T-helper 17 cell (primary cell): ENCODE measurements at regions not wholly inside any gene's neighbourhood (a gene's known extent, or its start where the extent isn't known, plus 50 kb on each side); places are given as distances from the start of the nearest gene placed in this dataset.

Source experiments
- ATAC-seq: fragments of 150-1000 bp; cut with Tn5 transposase; 2 replicates; pipeline ENCODE4 v1.10.0; 2021; ENCODE audit warnings: mild to moderate bottlenecking, moderate library complexity
- DNase-seq, 3 donors: peaks; one replicate each; pipeline versions ENCODE4 v3.0.0 to v3.0.0-alpha.2; 2020 to 2021
- H3K9me3 ChIP-seq: one replicate; pipeline ENCODE4 v1.7.0; 2013; ENCODE audit warnings: low read length, mild to moderate bottlenecking; ENCODE audit not compliant: control insufficient read depth, poor library complexity, severe bottlenecking
- H3K27ac Mint-ChIP-seq: one replicate; pipeline ENCODE4 v1.8.0; 2022; ENCODE audit warnings: mild to moderate bottlenecking, moderate library complexity, mixed read lengths
- H3K27me3 Mint-ChIP-seq: one replicate; pipeline ENCODE4 v1.8.0; 2022; ENCODE audit warnings: mixed read lengths
- H3K36me3 Mint-ChIP-seq: one replicate; pipeline ENCODE4 v1.8.0; 2022; ENCODE audit warnings: low read depth, mixed read lengths
- H3K4me1 Mint-ChIP-seq: one replicate; pipeline ENCODE4 v1.8.0; 2022; ENCODE audit warnings: mild to moderate bottlenecking, mixed read lengths
- H3K4me3 Mint-ChIP-seq: one replicate; pipeline ENCODE4 v1.8.0; 2022; ENCODE audit warnings: mild to moderate bottlenecking, moderate library complexity, mixed read lengths

DNA sequence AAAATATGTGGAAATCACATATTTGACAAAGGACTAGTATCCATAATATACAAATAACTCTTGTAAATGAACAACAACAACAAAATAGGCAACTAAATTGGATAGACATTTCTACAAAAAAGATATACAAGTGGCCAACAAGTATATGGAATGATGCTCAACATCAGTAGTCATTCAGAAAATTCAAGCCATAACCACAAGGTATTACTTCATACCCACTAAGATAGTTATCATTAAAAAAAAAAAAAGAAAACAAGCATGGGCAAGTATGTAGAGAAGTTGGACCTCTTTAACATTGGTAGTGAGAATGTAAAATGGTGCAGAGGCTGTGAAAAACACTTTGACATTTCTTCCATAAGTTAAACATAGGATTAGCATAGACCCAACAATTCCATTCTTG lies 80.8 kb downstream of the CYP26A1 start:
- no peaks in the 10 kb centered on the region for H3K9me3 ChIP-seq
- Mint-ChIP-seq H3K36me3 (peaks cover 2% of the 10 kb centered on the region), H3K27me3 (peaks cover 4% of the 10 kb centered on the region), H3K4me3 (no peak overlapping the region), H3K4me1 (peaks cover 18% of the 10 kb centered on the region), H3K27ac (no peak overlapping the region)
- ATAC-seq (no peak), DNase-seq (no peak)

DNA sequence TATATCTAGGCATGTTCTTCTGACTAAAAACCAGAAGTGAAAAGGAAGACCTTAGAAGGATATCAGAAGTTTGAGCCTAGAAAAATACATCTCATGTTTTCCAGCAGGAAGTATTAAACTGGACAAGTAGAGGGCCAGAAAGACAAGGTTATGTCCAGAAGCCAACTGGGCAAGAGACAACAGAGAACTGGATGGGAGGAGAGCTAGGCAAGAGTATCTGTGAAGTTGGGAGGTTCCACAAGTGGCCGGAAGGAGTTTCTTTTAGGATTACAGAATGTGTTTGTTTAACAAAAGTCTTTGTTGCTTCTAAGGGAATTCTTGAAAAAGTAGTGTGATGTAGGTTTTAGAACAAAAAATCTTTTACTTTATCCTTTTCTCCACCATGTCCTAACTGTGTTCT lies 86.4 kb downstream of the CYP26A1 start:
- ATAC-seq (no peak), DNase-seq (no peak)
- peaks cover 2% of the 10 kb centered on the region for H3K4me1 Mint-ChIP-seq
- H3K27ac Mint-ChIP-seq = no peak overlapping the region
- H3K4me3 Mint-ChIP-seq = no peak overlapping the region
- no peaks in the 10 kb centered on the region for H3K9me3 ChIP-seq
- H3K36me3 Mint-ChIP-seq = no peaks in the 10 kb centered on the region
- H3K27me3 Mint-ChIP-seq = peaks cover 5% of the 10 kb centered on the region

DNA sequence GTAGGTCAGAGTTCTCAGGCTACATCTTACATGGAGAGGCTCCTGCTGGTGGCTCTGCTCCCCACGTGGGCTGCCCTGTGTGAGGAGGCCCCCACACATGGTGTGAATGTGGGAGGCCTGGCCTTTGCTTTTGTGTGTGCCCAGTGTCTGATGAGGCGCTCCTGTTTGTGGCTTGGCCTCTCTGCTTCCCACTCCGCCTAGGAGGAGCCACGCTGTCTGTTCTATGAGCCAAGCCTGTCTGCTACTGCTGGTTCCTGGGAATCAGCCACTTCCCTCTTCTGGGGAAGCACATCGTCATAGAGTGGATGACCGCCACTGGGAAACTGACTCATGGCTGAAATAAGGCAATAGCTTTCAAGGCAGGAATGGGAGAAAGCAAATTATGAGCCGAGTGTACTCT lies 87.1 kb downstream of the CYP26A1 start:
- peaks cover 2% of the 10 kb centered on the region for H3K4me1 Mint-ChIP-seq
- no peak overlapping the region for H3K4me3 Mint-ChIP-seq
- no peak for DNase-seq
- peaks cover 5% of the 10 kb centered on the region for H3K27me3 Mint-ChIP-seq
- ATAC-seq = no peak
- no peak overlapping the region for H3K27ac Mint-ChIP-seq
- H3K9me3 ChIP-seq = no peaks in the 10 kb centered on the region
- no peaks in the 10 kb centered on the region for H3K36me3 Mint-ChIP-seq

DNA sequence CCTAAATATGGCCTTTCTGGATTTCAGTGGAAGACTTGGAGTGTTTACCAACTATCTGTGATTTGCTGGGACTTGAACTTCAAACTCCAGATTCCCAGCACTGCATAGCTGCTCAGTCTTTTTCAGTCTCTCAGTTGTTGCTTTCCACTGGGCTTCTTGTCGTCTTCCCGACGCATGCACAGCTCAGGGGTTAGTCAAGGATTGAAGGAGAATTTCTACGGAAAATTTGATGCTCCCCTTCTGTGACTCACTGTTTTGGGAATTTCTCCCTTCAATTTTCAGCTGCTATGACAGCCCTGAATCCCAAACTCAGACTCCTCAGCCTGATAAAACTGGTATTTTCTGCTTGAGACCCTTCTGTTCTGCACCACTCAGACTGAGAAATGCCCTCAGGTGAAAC lies 91.7 kb downstream of the CYP26A1 start:
- no peak overlapping the region for H3K4me3 Mint-ChIP-seq
- no peak overlapping the region for H3K27ac Mint-ChIP-seq
- no peaks in the 10 kb centered on the region for H3K9me3 ChIP-seq
- no peak for DNase-seq
- H3K36me3 Mint-ChIP-seq = peaks cover 2% of the 10 kb centered on the region
- H3K4me1 Mint-ChIP-seq = peaks cover 2% of the 10 kb centered on the region
- H3K27me3 Mint-ChIP-seq = peaks cover 9% of the 10 kb centered on the region
- ATAC-seq = no peak

DNA sequence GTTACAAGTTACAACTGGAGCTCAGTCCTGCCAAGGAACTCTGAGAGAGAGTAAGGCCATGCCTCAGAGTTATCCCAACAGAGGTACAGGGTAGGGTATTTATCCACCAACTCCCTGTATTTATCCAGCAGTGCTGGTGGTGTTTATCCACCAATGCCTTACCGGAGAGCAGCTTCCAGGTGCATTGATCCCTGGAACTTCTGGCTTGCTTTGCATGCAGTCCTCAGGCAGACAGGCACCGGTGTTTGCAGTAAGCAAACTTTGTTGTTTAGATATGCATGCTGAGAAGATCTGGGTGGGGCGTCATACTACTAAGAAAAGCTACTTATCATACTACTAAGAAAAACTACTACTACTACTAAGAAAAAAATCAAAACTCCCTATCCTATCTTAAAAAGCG lies 92.4 kb downstream of the CYP26A1 start:
- no peaks in the 10 kb centered on the region for H3K9me3 ChIP-seq
- Mint-ChIP-seq H3K36me3 (peaks cover 4% of the 10 kb centered on the region), H3K4me1 (peaks cover 2% of the 10 kb centered on the region), H3K27ac (no peak overlapping the region), H3K27me3 (peaks cover 9% of the 10 kb centered on the region), H3K4me3 (no peak overlapping the region)
- ATAC-seq (no peak), DNase-seq (no peak)

DNA sequence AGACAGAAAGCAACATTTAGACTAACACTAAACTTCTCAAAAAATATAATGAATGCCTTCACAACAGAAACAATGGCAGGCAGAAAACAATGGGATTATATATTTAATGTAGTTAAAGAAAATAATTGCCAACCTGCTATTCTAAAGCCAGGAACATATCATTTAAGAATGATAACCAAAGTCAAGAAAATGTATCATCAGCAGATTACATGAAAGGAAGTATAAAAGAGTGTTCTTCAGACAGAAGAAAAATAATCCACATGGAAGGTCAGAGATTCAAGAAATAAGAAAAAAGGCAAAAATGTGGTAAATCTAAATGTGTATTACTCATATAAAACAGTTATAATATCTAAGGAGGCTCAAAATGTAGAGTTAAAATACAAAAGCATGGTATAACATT lies 98.1 kb downstream of the CYP26A1 start:
- H3K9me3 ChIP-seq = no peaks in the 10 kb centered on the region
- H3K27ac Mint-ChIP-seq = no peak overlapping the region
- peaks cover 4% of the 10 kb centered on the region for H3K36me3 Mint-ChIP-seq
- ATAC-seq (no peak), DNase-seq (no peak)
- H3K27me3 Mint-ChIP-seq = peaks cover 17% of the 10 kb centered on the region
- H3K4me1 Mint-ChIP-seq = no peaks in the 10 kb centered on the region
- H3K4me3 Mint-ChIP-seq = no peak overlapping the region

DNA sequence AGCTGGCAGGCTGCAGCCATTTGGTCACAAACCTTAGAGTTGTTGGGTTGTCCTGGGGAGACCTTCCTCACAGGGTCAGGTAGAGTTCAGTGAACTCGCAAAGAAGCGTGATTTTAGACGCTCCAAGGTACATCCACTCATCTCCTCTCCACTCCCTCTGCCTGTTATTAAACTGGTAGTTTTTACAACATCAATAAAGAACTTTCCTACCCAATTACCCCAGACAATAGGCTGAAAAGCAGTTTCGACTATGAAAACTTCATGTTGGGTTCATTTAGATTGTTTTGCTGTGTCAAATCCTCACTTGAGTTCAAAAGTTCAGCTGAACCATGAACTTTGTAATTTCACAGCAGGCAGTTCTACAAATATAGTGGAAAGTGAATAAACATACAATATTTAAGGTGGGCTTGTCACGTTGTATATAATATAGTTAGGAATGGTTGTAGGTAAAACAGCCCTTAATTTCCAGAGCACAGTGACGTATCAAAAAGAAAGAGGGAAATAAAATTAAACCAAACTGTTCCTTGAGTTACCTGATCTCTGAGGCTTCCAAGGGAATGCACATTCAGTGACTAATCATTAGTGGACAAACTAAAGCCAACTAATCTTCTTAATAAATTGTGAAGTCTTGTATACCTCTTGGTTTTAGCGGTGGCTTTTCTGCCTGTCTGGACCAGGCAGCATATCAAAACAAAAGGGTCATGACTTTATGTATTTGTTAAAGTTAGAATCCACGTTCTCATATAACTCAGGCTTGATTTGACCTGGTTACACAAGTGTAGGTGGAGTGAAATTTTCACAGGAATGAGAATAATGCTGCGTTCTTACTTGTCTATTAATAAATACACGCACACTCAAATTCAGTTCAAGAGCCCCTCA lies 100.5 kb downstream of the CYP26A1 start:
- DNase-seq = no peak
- peaks cover 2% of the 10 kb centered on the region for H3K36me3 Mint-ChIP-seq
- peaks cover 5% of the 10 kb centered on the region for H3K4me1 Mint-ChIP-seq

DNA sequence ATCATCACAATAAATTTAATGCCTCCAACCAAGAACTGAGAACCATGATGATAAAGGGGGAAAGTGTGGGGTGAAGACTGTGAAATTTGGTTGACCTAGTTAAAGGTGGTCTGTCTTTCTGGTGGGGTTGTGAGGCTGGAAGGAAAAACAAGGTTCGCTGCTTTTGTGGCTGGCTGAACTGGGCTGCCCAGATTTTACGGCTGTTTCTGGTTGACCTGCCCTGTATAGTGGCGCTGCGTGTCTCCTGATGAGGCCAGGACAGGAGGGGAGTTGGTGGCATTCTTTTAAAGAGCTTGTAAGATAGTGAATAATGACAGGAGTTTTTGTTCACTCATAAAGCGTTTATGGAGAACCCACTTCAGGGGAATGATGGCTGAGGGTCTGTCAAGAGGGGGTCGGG lies 101.8 kb downstream of the CYP26A1 start:
- ATAC-seq (no peak), DNase-seq (no peak)
- H3K27me3 Mint-ChIP-seq = peaks cover 17% of the 10 kb centered on the region
- no peaks in the 10 kb centered on the region for H3K9me3 ChIP-seq
- no peak overlapping the region for H3K4me3 Mint-ChIP-seq
- H3K4me1 Mint-ChIP-seq = peaks cover 5% of the 10 kb centered on the region
- H3K27ac Mint-ChIP-seq = no peak overlapping the region
- no peaks in the 10 kb centered on the region for H3K36me3 Mint-ChIP-seq

More for the DNA sequence above, 100.5 kb downstream of the CYP26A1 start:
- no peak overlapping the region for H3K4me3 Mint-ChIP-seq
- H3K27ac Mint-ChIP-seq = no peak overlapping the region
- no peaks in the 10 kb centered on the region for H3K9me3 ChIP-seq
- ATAC-seq = no peak
- peaks cover 17% of the 10 kb centered on the region for H3K27me3 Mint-ChIP-seq

DNA sequence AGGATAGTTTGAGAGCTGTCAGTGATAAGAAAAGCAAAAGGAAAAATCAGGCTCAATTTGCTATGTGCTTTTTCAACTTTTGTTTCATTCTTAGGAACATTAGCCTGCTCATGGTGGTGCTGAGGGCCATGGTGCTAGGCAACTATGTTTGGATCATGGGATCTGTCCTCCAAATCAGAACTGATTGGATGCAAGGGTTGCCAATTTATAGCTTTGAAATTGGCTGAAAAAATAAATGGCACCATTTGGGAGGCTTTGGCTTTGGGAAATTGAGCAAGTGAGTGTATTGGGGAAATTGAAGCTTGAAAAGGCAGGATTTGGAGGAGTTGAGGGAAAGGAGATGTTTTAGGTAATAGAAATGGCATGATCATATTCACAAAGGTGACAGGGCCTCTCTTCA lies 103.8 kb downstream of the CYP26A1 start:
- ATAC-seq (no peak), DNase-seq (no peak)
- Mint-ChIP-seq H3K36me3 (no peaks in the 10 kb centered on the region), H3K4me3 (no peak overlapping the region), H3K4me1 (peaks cover 5% of the 10 kb centered on the region), H3K27ac (no peak overlapping the region), H3K27me3 (peaks cover 17% of the 10 kb centered on the region)
- no peaks in the 10 kb centered on the region for H3K9me3 ChIP-seq

DNA sequence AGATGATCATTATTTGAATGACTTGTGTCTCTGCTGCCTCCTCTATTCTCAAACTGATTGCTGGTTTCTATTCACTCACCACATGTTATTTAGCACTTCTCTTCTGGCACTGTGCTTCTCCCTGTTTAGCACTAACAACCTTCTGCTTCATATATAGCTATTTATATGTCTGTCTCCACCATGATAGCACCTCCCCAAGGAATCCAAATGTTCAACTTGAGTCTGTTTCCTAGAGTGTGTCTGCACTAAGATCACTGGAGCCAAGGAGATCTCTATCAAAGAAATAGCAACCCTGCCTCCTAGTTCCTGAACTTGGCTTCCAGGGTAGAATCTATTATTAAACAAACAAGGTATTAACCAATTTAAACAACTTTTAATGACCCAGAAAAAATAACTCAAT lies 104.5 kb downstream of the CYP26A1 start:
- Mint-ChIP-seq H3K36me3 (no peaks in the 10 kb centered on the region), H3K4me1 (peaks cover 5% of the 10 kb centered on the region), H3K27me3 (peaks cover 17% of the 10 kb centered on the region), H3K27ac (peak overlapping the region; percentile 19), H3K4me3 (no peak overlapping the region)
- no peaks in the 10 kb centered on the region for H3K9me3 ChIP-seq
- DNase-seq (no peak), ATAC-seq (no peak)

DNA sequence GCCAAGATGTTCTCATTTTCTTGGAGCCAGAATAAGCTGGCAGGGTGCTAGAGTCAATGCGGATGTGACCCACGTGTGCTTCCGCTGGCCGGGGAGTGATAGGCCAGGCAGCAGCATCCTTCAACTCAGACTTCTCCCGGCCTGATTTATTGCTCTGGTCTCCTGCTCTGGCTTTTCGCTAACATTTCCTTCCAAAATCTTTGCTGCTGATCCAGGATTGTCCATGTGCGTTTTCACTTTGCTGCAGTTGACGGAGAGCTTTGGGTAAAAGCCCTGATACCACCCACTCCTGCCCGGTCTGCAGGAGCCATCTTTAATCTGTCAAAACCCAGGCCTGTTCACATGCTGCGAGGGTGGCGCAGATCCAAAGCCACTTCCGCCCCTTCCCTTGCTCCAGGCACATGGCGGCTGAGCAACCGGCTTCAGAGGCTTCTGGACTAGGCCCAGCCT lies 106.8 kb downstream of the CYP26A1 start:
- Mint-ChIP-seq H3K36me3 (no peaks in the 10 kb centered on the region), H3K27me3 (peaks cover 11% of the 10 kb centered on the region), H3K27ac (no peak overlapping the region), H3K4me1 (peaks cover 5% of the 10 kb centered on the region), H3K4me3 (no peak overlapping the region)
- DNase-seq (no peak), ATAC-seq (no peak)
- no peaks in the 10 kb centered on the region for H3K9me3 ChIP-seq

DNA sequence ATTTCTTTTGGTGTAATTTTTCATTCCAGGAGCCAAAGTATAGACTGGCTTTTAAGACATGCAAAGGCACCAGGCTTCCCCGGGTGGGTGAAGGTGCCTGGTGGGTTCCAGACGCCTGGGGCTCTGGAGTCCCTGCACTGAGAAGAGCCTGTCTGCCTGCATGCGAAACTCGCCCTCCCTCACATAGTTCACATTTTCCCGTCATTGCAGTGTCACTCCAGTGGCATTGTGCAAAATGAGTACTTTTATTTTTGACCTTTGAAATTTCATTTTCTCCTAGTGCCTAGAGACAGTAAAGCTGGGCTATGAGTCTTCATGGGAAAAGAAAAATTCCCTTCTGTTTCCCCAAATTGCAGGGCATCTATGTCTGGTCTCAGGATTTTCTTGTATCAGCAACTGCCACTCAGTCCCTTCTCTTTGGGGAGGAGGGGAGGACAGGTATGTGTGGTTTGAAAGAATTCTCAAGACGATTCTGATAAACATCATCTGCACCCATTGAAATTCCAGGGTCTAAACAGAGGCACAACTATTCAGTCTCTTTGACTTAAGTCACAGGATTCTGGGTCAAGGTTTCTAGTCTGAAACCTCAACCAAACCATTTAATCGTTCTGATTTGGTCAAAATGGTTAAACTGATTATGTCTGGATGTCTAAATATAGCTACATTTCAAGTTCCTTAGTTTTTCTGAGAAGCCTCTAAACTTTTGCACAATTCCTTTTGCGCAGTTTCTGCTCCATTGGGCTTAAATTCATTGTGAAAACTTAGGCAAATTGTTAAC lies 107.8 kb downstream of the CYP26A1 start:
- peaks cover 5% of the 10 kb centered on the region for H3K4me1 Mint-ChIP-seq
- H3K4me3 Mint-ChIP-seq = no peak overlapping the region
- no peaks in the 10 kb centered on the region for H3K9me3 ChIP-seq
- H3K36me3 Mint-ChIP-seq = no peaks in the 10 kb centered on the region
- no peak overlapping the region for H3K27ac Mint-ChIP-seq
- peaks cover 6% of the 10 kb centered on the region for H3K27me3 Mint-ChIP-seq
- ATAC-seq (no peak), DNase-seq (no peak)

DNA sequence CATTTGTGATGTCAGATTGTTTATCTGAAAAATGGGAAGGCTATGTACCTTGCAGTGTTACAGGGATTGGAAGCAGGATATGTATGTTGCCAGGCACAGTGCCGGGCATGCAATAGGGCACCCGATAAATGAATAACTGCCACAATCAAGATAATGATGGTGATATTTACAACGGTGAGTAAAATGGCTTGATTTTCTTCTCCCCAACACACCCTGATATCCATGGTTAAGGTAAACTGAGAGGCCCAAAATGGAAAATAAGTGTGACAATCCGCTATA lies 108.3 kb downstream of the CYP26A1 start:
- H3K9me3 ChIP-seq = no peaks in the 10 kb centered on the region
- H3K4me1 Mint-ChIP-seq = peaks cover 5% of the 10 kb centered on the region
- peaks cover 6% of the 10 kb centered on the region for H3K27me3 Mint-ChIP-seq
- no peak overlapping the region for H3K27ac Mint-ChIP-seq
- no peak overlapping the region for H3K4me3 Mint-ChIP-seq
- no peak for ATAC-seq
- H3K36me3 Mint-ChIP-seq = no peaks in the 10 kb centered on the region
- no peak for DNase-seq

DNA sequence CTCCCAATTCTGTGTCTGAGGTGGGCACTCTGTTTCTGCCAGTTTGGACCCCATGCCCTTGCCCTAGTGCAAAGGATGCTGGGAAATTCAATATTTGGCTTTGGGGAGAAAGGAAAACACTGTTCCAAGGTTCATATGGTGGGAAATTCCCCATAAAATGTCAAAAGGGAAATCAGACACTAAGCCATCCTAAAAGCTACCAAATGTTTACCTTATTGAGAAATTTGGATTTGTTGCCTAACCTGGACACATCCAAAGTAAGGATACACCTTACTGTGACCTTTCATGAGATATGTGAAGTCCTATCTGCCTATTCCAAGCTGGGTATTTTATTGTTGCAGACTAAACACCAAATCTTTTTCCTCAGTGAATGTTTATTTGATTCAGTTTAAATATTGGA lies 109.1 kb downstream of the CYP26A1 start:
- H3K9me3 ChIP-seq = no peaks in the 10 kb centered on the region
- H3K27ac Mint-ChIP-seq = no peak overlapping the region
- H3K36me3 Mint-ChIP-seq = no peaks in the 10 kb centered on the region
- ATAC-seq = no peak
- no peak overlapping the region for H3K4me3 Mint-ChIP-seq
- H3K27me3 Mint-ChIP-seq = peaks cover 12% of the 10 kb centered on the region
- H3K4me1 Mint-ChIP-seq = peaks cover 5% of the 10 kb centered on the region
- no peak for DNase-seq
